ENCODE measurements at regions not wholly inside any gene's neighbourhood (a gene's known extent, or its start where the extent isn't known, plus 50 kb on each side); places are given as distances from the start of the nearest gene placed in this dataset.

DNA sequence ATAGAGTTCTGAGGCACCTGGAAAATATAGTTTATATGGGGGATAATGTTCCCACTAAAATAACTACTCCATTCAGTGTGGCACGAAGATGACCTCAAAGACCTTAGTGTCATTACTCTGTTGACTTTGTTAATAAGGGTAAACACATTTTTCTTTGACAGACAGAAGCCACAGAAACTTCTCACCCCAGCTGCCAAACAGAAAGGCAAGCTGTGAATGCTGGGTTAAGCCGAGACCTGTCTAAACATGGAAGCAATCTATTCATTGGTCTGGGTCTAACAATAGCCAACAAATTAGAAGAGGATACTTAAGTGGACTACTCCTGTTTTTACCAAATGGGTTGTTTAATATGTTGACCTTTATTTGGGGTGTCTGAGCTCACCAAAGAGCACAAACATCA, 171.4 kb downstream of the TLE1 start:
- TF ChIP-seq EZH2phosphoT487 (IDR thresholded peaks at IDR 0.05; ENCODE audit: borderline replicate concordance) (no peak), CTCF (conservative IDR thresholded peaks at IDR 0.05; ENCODE audit: low read length) (no peak)
- no peak overlapping the region for H2AFZ ChIP-seq (ENCODE audit: low read length)
- H3K4me3 ChIP-seq (ENCODE audit: low read length, poor library complexity, severe bottlenecking), result no peak overlapping the region
- H3F3A ChIP-seq (ENCODE audit: low read depth), result no peaks in the 10 kb centered on the region
- H3K9ac ChIP-seq (ENCODE audit: low read depth, low read length, poor library complexity, severe bottlenecking), result no peak overlapping the region
- H3K27me3 ChIP-seq (ENCODE audit: insufficient read depth, low read length, poor library complexity, severe bottlenecking), result no peaks in the 10 kb centered on the region
- no peaks in the 10 kb centered on the region for H3K79me2 ChIP-seq (ENCODE audit: insufficient read depth, low read length)
- no peaks in the 10 kb centered on the region for H3K9me3 ChIP-seq (ENCODE audit: insufficient read depth, low read depth, low read length)
- H3K9me2 ChIP-seq (replicated peaks; ENCODE audit: low read depth, low read length), result no peaks in the 10 kb centered on the region
- no peaks in the 10 kb centered on the region for H4K20me1 ChIP-seq (ENCODE audit: insufficient read depth, low read length, poor library complexity, severe bottlenecking)
- no peaks in the 10 kb centered on the region for H3K4me1 ChIP-seq (ENCODE audit: insufficient read depth, low read length, poor library complexity, severe bottlenecking)
- H3K36me3 ChIP-seq (ENCODE audit: insufficient read depth, low read length), result no peaks in the 10 kb centered on the region
- H3K4me2 ChIP-seq (ENCODE audit: low read depth, low read length, poor library complexity, severe bottlenecking), result no peak overlapping the region

GRCh38 chr9:81513059-81513458, 176.3 kb downstream of the TLE1 start:
- Histone ChIP-seq H3K4me2 (ENCODE audit: low read depth, low read length, poor library complexity, severe bottlenecking) (no peak overlapping the region), H3K9me2 (replicated peaks; ENCODE audit: low read depth, low read length) (no peaks in the 10 kb centered on the region), H3K27me3 (ENCODE audit: insufficient read depth, low read length, poor library complexity, severe bottlenecking) (no peaks in the 10 kb centered on the region), H4K20me1 (ENCODE audit: insufficient read depth, low read length, poor library complexity, severe bottlenecking) (no peaks in the 10 kb centered on the region), H3K36me3 (ENCODE audit: insufficient read depth, low read length) (no peaks in the 10 kb centered on the region), H3K79me2 (ENCODE audit: insufficient read depth, low read length) (no peaks in the 10 kb centered on the region), H2AFZ (ENCODE audit: low read length) (no peak overlapping the region), H3K4me3 (ENCODE audit: low read length, poor library complexity, severe bottlenecking) (no peak overlapping the region), H3F3A (ENCODE audit: low read depth) (no peaks in the 10 kb centered on the region), H3K4me1 (ENCODE audit: insufficient read depth, low read length, poor library complexity, severe bottlenecking) (no peaks in the 10 kb centered on the region), H3K9ac (ENCODE audit: low read depth, low read length, poor library complexity, severe bottlenecking) (no peak overlapping the region), H3K9me3 (ENCODE audit: insufficient read depth, low read depth, low read length) (no peaks in the 10 kb centered on the region)
- TF ChIP-seq CTCF (conservative IDR thresholded peaks at IDR 0.05; ENCODE audit: low read length), result no peak

- Histone ChIP-seq H3K27me3 (ENCODE audit: insufficient read depth, low read length, poor library complexity, severe bottlenecking) (no peaks in the 10 kb centered on the region), H3K9me3 (ENCODE audit: insufficient read depth, low read depth, low read length) (no peaks in the 10 kb centered on the region), H4K20me1 (ENCODE audit: insufficient read depth, low read length, poor library complexity, severe bottlenecking) (no peaks in the 10 kb centered on the region), H3K9me2 (replicated peaks; ENCODE audit: low read depth, low read length) (no peaks in the 10 kb centered on the region), H3K4me2 (ENCODE audit: low read depth, low read length, poor library complexity, severe bottlenecking) (no peak overlapping the region), H3K36me3 (ENCODE audit: insufficient read depth, low read length) (no peaks in the 10 kb centered on the region), H3K4me1 (ENCODE audit: insufficient read depth, low read length, poor library complexity, severe bottlenecking) (no peaks in the 10 kb centered on the region), H3K79me2 (ENCODE audit: insufficient read depth, low read length) (no peaks in the 10 kb centered on the region), H2AFZ (ENCODE audit: low read length) (no peak overlapping the region), H3F3A (ENCODE audit: low read depth) (no peaks in the 10 kb centered on the region), H3K9ac (ENCODE audit: low read depth, low read length, poor library complexity, severe bottlenecking) (no peak overlapping the region), H3K4me3 (ENCODE audit: low read length, poor library complexity, severe bottlenecking) (no peak overlapping the region)
- TF ChIP-seq CTCF (conservative IDR thresholded peaks at IDR 0.05; ENCODE audit: low read length) (no peak), EZH2phosphoT487 (IDR thresholded peaks at IDR 0.05; ENCODE audit: borderline replicate concordance) (no peak)
Observed at GRCh38 chr9:81512641-81513040, 176.7 kb downstream of the TLE1 start.

Data from Loucy (cell line).